HepG2 (cell line): ENCODE measurements at regions not wholly inside any gene's neighbourhood (a gene's known extent, or its start where the extent isn't known, plus 50 kb on each side); places are given as distances from the start of the nearest gene placed in this dataset.
A peak's percentile ranks its signal among the peaks of the same experiment; 100 is the strongest.

Experiments used
- ATAC-seq: fragments of 200-7000 bp; cut with Tn5 transposase; 3 replicates; pipeline ENCODE4 v1.9.1; 2020; ENCODE audit warnings: mild to moderate bottlenecking, moderate library complexity
- BruUV-seq: library from RNA; stranded (reverse); fragments of 400-500 nt; replicated peaks from 2 replicates; lab custom pipeline; 2021; lab: Mats Ljungman, UMichigan
- CTCF ChIA-PET: fragments of 300-600 bp; formaldehyde crosslinking; extraction: SDS; loops from one replicate; lab custom pipeline; 2021; ENCODE audit warnings: low total read pairs, inconsistent platforms, low intra/inter-chr PET ratio; lab: Yijun Ruan, JAX
- POLR2A ChIA-PET: fragments of 350-600 bp; sonication (Branson Sonifier 250); formaldehyde crosslinking; loops from one replicate; lab custom pipeline; 2020; ENCODE audit warnings: antibody characterized with exemption, inconsistent platforms; lab: Yijun Ruan, JAX
- DNase-seq: peaks from one replicate; pipeline ENCODE4 v3.0.0-alpha.2; 2015; ENCODE audit warnings: low spot score
- FAIRE-seq: peaks from 3 replicates; lab custom pipeline; 2011; peaks lifted over from hg19 to GRCh38; lab: Jason Lieb, UNC
- H2AFZ ChIP-seq: one replicate; pipeline ENCODE4 v1.6.1; 2011; ENCODE audit warnings: low read length, inconsistent platforms
- H3K27ac ChIP-seq: fragments of 300-600 bp; 3 replicates; pipeline ENCODE4 v1.8.0; 2011; ENCODE audit warnings: mixed run types, mild to moderate bottlenecking, mixed read lengths, low read length, inconsistent platforms; ENCODE audit not compliant: insufficient read depth; ENCODE audit errors: extremely low read length
- H3K27me3 ChIP-seq, 2 experiments: fragments of 200-600 bp in 1 of 2; 2 replicates in 1 of 2; 3 replicates in 1 of 2; pipeline versions ENCODE4 v1.6.0 to v1.8.0; 2011; ENCODE audit warnings: low read length in 2 of 2, mild to moderate bottlenecking in 2 of 2, moderate library complexity in 2 of 2, inconsistent platforms in 1 of 2; ENCODE audit not compliant: insufficient read depth in 2 of 2, control insufficient read depth in 1 of 2
- H3K36me3 ChIP-seq, 2 experiments: fragments of 200-600 bp in 1 of 2; replicated peaks in 1 of 2; 2 replicates in 1 of 2; 3 replicates in 1 of 2; pipeline versions ENCODE4 v1.5.1 to v1.8.0; 2011; ENCODE audit warnings: low read length in 2 of 2, inconsistent platforms in 1 of 2; ENCODE audit not compliant: insufficient read depth in 2 of 2, control insufficient read depth in 1 of 2
- H3K4me1 ChIP-seq: 2 replicates; pipeline ENCODE4 v1.5.1; 2012; ENCODE audit warnings: low read length, inconsistent platforms; ENCODE audit not compliant: insufficient read depth
- H3K4me2 ChIP-seq: 2 replicates; pipeline ENCODE4 v1.6.0; 2011; ENCODE audit warnings: low read depth, low read length, inconsistent platforms
- H3K4me3 ChIP-seq, 3 experiments: fragments of 200-600 bp in 1 of 3; sonication (generic), shearing (Covaris generic) in 1 of 3; replicated peaks in 1 of 3; 2 replicates each; pipeline ENCODE4 v1.5.1; 2011 to 2016; ENCODE audit warnings: low read length in 3 of 3, inconsistent platforms in 2 of 3, low read depth in 2 of 3, mild to moderate bottlenecking in 2 of 3, control low read depth in 1 of 3, mixed read lengths in 1 of 3; ENCODE audit not compliant: insufficient read depth in 1 of 3
- H3K79me2 ChIP-seq: one replicate; pipeline ENCODE4 v1.6.1; 2011; ENCODE audit warnings: low read length, inconsistent platforms; ENCODE audit not compliant: insufficient read depth
- H3K9ac ChIP-seq: 2 replicates; pipeline ENCODE4 v1.6.0; 2011; ENCODE audit warnings: mild to moderate bottlenecking, low read depth, low read length, inconsistent platforms; ENCODE audit not compliant: insufficient read depth
- H3K9me3 ChIP-seq: 2 replicates; pipeline ENCODE4 v1.5.1; 2012; ENCODE audit warnings: mild to moderate bottlenecking, low read length
- H4K20me1 ChIP-seq: 2 replicates; pipeline ENCODE4 v1.6.0; 2011; ENCODE audit warnings: inconsistent platforms, mild to moderate bottlenecking, low read length, moderate library complexity; ENCODE audit not compliant: insufficient read depth
- DMTF1 ChIP-seq: sonication (generic); formaldehyde crosslinking; IDR thresholded peaks from 2 replicates; pipeline ENCODE4 v1.4.0; 2020; ENCODE audit warnings: mild to moderate bottlenecking, missing genetic modification reagents
- HOXD1 ChIP-seq: sonication (generic); formaldehyde crosslinking; IDR thresholded peaks from 2 replicates; pipeline ENCODE4 v1.5.0; 2020; ENCODE audit warnings: missing genetic modification reagents
- MTA3 ChIP-seq: sonication (generic); formaldehyde crosslinking; IDR thresholded peaks from 2 replicates; pipeline ENCODE4 v1.4.0; 2020; ENCODE audit warnings: missing genetic modification reagents
- PLSCR1 ChIP-seq: sonication (generic); formaldehyde crosslinking; IDR thresholded peaks from 2 replicates; pipeline ENCODE4 v1.5.0; 2020; ENCODE audit warnings: missing genetic modification reagents, mild to moderate bottlenecking, borderline replicate concordance
- RBAK ChIP-seq: sonication (generic); formaldehyde crosslinking; IDR thresholded peaks from 2 replicates; pipeline ENCODE4 v1.5.1; 2020; ENCODE audit warnings: mild to moderate bottlenecking, missing genetic modification reagents
- SAFB2 ChIP-seq: sonication (generic); formaldehyde crosslinking; IDR thresholded peaks from 2 replicates; pipeline ENCODE4 v1.5.1; 2020; ENCODE audit warnings: missing genetic modification reagents, low read depth, mild to moderate bottlenecking, borderline replicate concordance
- UBTF ChIP-seq: sonication (generic); formaldehyde crosslinking; IDR thresholded peaks from 2 replicates; pipeline ENCODE4 v1.4.0; 2020; ENCODE audit warnings: mild to moderate bottlenecking, missing genetic modification reagents
- ZBTB34 ChIP-seq: sonication (generic); formaldehyde crosslinking; IDR thresholded peaks from 2 replicates; pipeline ENCODE4 v1.8.0; 2022; ENCODE audit warnings: mild to moderate bottlenecking, missing genetic modification reagents
- ZFAT ChIP-seq: sonication (generic); formaldehyde crosslinking; conservative IDR thresholded peaks from 2 replicates; pipeline ENCODE4 v1.8.1; 2023; ENCODE audit warnings: missing genetic modification reagents, inconsistent platforms
- ZHX1 ChIP-seq: sonication (generic); formaldehyde crosslinking; IDR thresholded peaks from 2 replicates; pipeline ENCODE4 v1.8.1; 2022; ENCODE audit warnings: low read depth, mild to moderate bottlenecking, missing genetic modification reagents
- ZNF263 ChIP-seq: sonication (generic); formaldehyde crosslinking; IDR thresholded peaks from 2 replicates; pipeline ENCODE4 v1.4.0; 2020; ENCODE audit warnings: missing genetic modification reagents
- ZNF460 ChIP-seq: sonication (generic); formaldehyde crosslinking; IDR thresholded peaks from 2 replicates; pipeline ENCODE4 v1.5.1; 2020; ENCODE audit warnings: missing genetic modification reagents, mild to moderate bottlenecking, borderline replicate concordance
- ZNF570 ChIP-seq: sonication (generic); formaldehyde crosslinking; IDR thresholded peaks from 2 replicates; pipeline ENCODE4 v1.4.0; 2020; ENCODE audit warnings: mild to moderate bottlenecking, missing genetic modification reagents, borderline replicate concordance
- ZNF703 ChIP-seq: sonication (generic); formaldehyde crosslinking; IDR thresholded peaks from 2 replicates; pipeline ENCODE4 v1.5.1; 2020; ENCODE audit warnings: missing genetic modification reagents, mild to moderate bottlenecking, moderate library complexity, borderline replicate concordance
- WGBS: methylation state at CpG from one replicate; pipeline ENCODE4 v1.1.6; 2017; ENCODE audit warnings: low lambda C conversion rate; 5-methylcytosine and 5-hydroxymethylcytosine counted together
- in situ Hi-C: cut with HindIII; loops from 2 replicates; pipeline ENCODE4 v1.10.0; 2017; ENCODE audit warnings: low pct_unique_long_range_greater_than_20kb; ENCODE audit not compliant: extremely low pct_ligation_motif_present
- intact Hi-C: fragments of 100-400 bp; cut with micrococcal nuclease; formaldehyde crosslinking; loops from one replicate; pipeline ENCODE4 v1.10.0; 2022; ENCODE audit not compliant: unreplicated experiment

GRCh38 chr6:3906846-3907151, 57.6 kb downstream of the FAM50B start:
- H3K4me3 ChIP-seq: no peak overlapping the region
- no TSS peak for BruUV-seq
- 50% methylated on average over 2 of the region's 2 CpGs for WGBS
- TF ChIP-seq ZHX1 (CRISPR knock-in tag): no peak
- no peak for TF ChIP-seq MTA3 (CRISPR knock-in tag)
- no peak for TF ChIP-seq ZNF263 (CRISPR knock-in tag)
- no peak for TF ChIP-seq RBAK
- TF ChIP-seq ZBTB34 (CRISPR knock-in tag): no peak
- TF ChIP-seq PLSCR1 (CRISPR knock-in tag): no peak
- 0 out of 2 replicates have a peak, but pooled peaks have one; percentile 10 for TF ChIP-seq ZFAT
- no peak for TF ChIP-seq ZNF460 (CRISPR knock-in tag)
- no peak for TF ChIP-seq DMTF1 (CRISPR knock-in tag)
- TF ChIP-seq HOXD1: peak; percentile 2; the same call in 1 of the 2 replicates
- no peak for TF ChIP-seq ZNF570 (CRISPR knock-in tag)
- TF ChIP-seq ZNF703 (CRISPR knock-in tag): 0 out of 2 replicates have a peak, but pooled peaks have one; percentile 30
- TF ChIP-seq SAFB2 (CRISPR knock-in tag): 0 out of 2 replicates have a peak, but pooled peaks have one; percentile 55
- TF ChIP-seq UBTF: no peak

More at GRCh38 chr6:3906846-3907151, 57.6 kb downstream of the FAM50B start:
- peaks cover 70% of the 10 kb centered on the region for H3K4me1 ChIP-seq
- ATAC-seq (no peak), DNase-seq (no peak), FAIRE-seq (no peak)
- H3K27me3 ChIP-seq: no peaks in the 10 kb centered on the region
- peaks cover 13% of the 10 kb centered on the region for H3K79me2 ChIP-seq
- in situ Hi-C loops: no loop called here
- no peaks in the 10 kb centered on the region for H4K20me1 ChIP-seq
- POLR2A ChIA-PET: interaction anchor here (1.4 to 1.9 kb wide), 8 partner anchors 13 to 114 kb away, joined by 4 to 16 read pairs (median 6); a partner anchor contains a TSS
- H3K9ac ChIP-seq: peak overlapping the region; percentile 68; the same call in 1 of the 2 replicates
- CTCF ChIA-PET: interaction anchor here (1.4 kb wide), 1 partner anchor 21 kb away, joined by 3 read pairs; no protein-coding TSS in a partner anchor
- H3K4me2 ChIP-seq: peak overlapping the region; percentile 75
- no peaks in the 10 kb centered on the region for H3K36me3 ChIP-seq
- H3K9me3 ChIP-seq: no peaks in the 10 kb centered on the region
- H2AFZ ChIP-seq: no peak overlapping the region
- peak overlapping the region; percentile 86 for H3K27ac ChIP-seq
- intact Hi-C loops: loop anchor here (1.0 kb wide), 1 partner anchor 21 kb away; no protein-coding TSS in a partner anchor
